GM12864 (cell line): ENCODE measurements at regions not wholly inside any gene's neighbourhood (a gene's known extent, or its start where the extent isn't known, plus 50 kb on each side); places are given as distances from the start of the nearest gene placed in this dataset.

Source experiments
- DNase-seq: peaks from one replicate; pipeline ENCODE4 v3.0.0-alpha.2; 2011; ENCODE audit warnings: low read depth
- H3K4me3 ChIP-seq: 2 replicates; pipeline ENCODE4 v1.5.1; 2011; ENCODE audit warnings: mild to moderate bottlenecking, low read depth, low read length, control low read depth
- CTCF ChIP-seq: IDR thresholded peaks from 2 replicates; pipeline ENCODE4 v1.5.1; 2011; ENCODE audit warnings: low read depth, mild to moderate bottlenecking, moderate library complexity, low read length, control low read depth, inconsistent platforms; ENCODE audit errors: missing control alignments

DNA sequence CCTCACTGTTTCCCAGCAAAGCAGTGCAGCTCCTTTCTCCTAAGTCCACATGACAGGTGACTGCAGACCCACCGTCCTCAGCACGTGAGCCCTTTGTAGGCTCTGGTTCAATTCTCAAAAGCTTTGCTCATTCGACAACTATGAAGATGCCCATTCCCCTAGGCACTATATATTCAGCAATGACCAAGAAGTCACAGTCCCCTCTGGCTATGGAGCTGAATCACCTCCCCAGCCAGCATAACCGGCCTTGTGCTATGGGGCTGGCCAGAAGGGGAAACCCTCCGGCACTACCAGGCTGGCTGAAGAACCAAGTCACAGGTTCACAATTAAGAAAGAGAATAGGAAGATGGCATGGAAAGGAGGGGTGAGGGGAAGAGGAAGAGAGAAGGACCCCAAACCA, 139.7 kb downstream of the WSCD1 start:
- no peak for DNase-seq
- TF ChIP-seq CTCF, result no peak
- H3K4me3 ChIP-seq, result no peak overlapping the region

GRCh38 chr17:6208608-6209180, 138.5 kb downstream of the WSCD1 start:
- no peak for DNase-seq
- no peak for TF ChIP-seq CTCF
- H3K4me3 ChIP-seq, result no peak overlapping the region

DNA sequence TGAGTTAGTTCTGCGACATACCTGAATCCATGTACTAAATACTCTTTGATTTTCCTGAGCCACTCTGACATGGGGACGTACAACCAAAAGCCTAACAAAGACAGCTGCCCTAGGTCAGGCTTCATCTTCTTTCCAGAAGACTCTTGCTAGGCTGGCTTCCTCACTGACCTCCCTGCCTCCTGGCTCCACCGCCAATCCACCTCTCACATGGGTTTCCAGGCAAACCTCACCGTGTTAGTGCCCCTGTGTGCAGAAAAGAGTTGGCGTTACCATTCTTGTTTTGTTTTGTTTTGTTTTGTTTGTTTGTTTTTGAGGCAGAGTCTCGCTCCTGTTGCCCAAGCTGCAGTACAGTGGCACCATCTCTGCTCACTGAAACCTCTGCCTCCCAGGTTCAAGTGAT, 135.3 kb downstream of the WSCD1 start:
- no peak overlapping the region for H3K4me3 ChIP-seq
- DNase-seq, result no peak
- no peak for TF ChIP-seq CTCF

- H3K4me3 ChIP-seq, result no peak overlapping the region
- no peak for DNase-seq
- no peak for TF ChIP-seq CTCF
Observed at GRCh38 chr17:6205033-6205432, 134.9 kb downstream of the WSCD1 start.

DNA sequence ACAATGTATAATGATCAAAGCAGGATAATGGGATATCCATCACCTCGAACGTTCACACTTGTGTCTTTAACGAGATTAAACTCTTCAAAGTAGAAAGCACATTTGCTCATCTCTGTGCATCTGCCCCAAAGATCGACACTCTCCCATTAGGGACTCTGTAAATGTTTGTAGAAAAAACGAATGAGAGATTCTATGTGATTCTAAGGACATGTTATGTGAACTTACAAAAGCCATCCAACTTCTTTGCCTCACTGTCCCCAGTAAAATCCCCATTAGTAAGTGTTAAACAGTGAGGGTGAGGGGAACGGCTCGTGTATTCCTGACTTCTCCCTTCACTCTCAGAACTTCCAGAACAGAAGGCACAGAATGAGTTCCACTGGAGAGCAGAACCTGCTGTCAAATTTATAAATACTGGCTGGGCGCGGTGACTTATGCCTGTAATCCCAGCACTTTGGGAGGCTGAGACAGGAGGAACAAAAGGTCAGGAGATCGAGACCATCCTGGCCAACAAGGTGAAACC, 134.1 kb downstream of the WSCD1 start:
- H3K4me3 ChIP-seq, result no peak overlapping the region
- no peak for TF ChIP-seq CTCF
- DNase-seq, result no peak

DNA sequence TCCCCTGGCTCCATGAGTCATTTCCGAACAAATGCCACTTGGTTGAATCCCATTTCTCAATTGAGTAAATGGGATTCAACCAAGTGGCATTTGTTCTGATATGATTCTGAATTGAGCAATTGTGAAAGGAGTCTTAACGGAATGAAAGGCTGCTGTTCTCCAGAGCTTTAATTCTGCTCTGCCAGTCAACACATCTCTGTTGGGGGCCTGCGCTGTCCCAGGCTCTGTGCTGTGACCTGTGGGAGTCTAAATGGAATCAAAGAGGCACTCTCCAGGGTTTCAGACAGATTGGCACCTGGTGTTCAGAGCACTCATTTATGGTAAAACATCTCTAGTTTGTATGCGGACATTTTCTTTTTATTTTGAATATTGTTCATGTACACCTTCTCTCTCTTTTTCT, 126.2 kb downstream of the WSCD1 start:
- TF ChIP-seq CTCF, result no peak
- no peak overlapping the region for H3K4me3 ChIP-seq
- DNase-seq, result no peak

GRCh38 chr17:6195123-6195522, 124.9 kb downstream of the WSCD1 start:
- DNase-seq, result no peak
- no peak overlapping the region for H3K4me3 ChIP-seq
- no peak for TF ChIP-seq CTCF
